K562 (cell line): ENCODE measurements at regions not wholly inside any gene's neighbourhood (a gene's known extent, or its start where the extent isn't known, plus 50 kb on each side); places are given as distances from the start of the nearest gene placed in this dataset.

Experiments used
- ATAC-seq: fragments of 200-7000 bp; cut with Tn5 transposase; 3 replicates; pipeline ENCODE4 v1.9.1; 2020; ENCODE audit warnings: moderate library complexity
- BruUV-seq: library from RNA; stranded (reverse); fragments of 400-500 nt; replicated peaks from 2 replicates; lab custom pipeline; 2021; lab: Mats Ljungman, UMichigan
- CTCF ChIA-PET: fragments of 300-600 bp; formaldehyde crosslinking; extraction: SDS; loops from one replicate; lab custom pipeline; 2021; ENCODE audit warnings: low intra/inter-chr PET ratio; lab: Yijun Ruan, JAX
- POLR2A ChIA-PET: fragments of 300-600, 350-650 bp; sonication (Branson Sonifier 250); formaldehyde crosslinking; extraction: SDS; loops from one replicate; lab custom pipeline; 2021; ENCODE audit warnings: antibody characterized with exemption, inconsistent platforms; lab: Yijun Ruan, JAX
- DNase-seq, 4 experiments: peaks; one replicate each; pipeline versions ENCODE4 v3.0.0 to v3.0.0-alpha.2; 2011 to 2018; ENCODE audit warnings: low spot score in 3 of 4, mixed read lengths in 3 of 4; ENCODE audit errors: extremely low read depth in 1 of 4
- FAIRE-seq: peaks from 2 replicates; lab custom pipeline; 2011; peaks lifted over from hg19 to GRCh38; lab: Jason Lieb, UNC
- H2AFZ ChIP-seq: 2 replicates; pipeline ENCODE4 v1.6.0; 2011; ENCODE audit warnings: low read depth, low read length, control low read depth, inconsistent platforms
- H3K27ac ChIP-seq: fragments of 200-600 bp; 3 replicates; pipeline ENCODE4 v1.8.0; 2011; ENCODE audit warnings: low read depth, mild to moderate bottlenecking, control low read depth, inconsistent platforms, low read length, moderate library complexity, mixed read lengths; ENCODE audit errors: extremely low read depth
- H3K27me3 ChIP-seq, 2 experiments: fragments of 300-600 bp in 1 of 2; 2 replicates in 1 of 2; 3 replicates in 1 of 2; pipeline versions ENCODE4 v1.6.0 to v1.8.0; 2011; ENCODE audit warnings: inconsistent platforms in 2 of 2, low read length in 2 of 2, mild to moderate bottlenecking in 1 of 2, mixed read lengths in 1 of 2, moderate library complexity in 1 of 2; ENCODE audit not compliant: control insufficient read depth in 2 of 2, insufficient read depth in 2 of 2
- H3K36me3 ChIP-seq: fragments of 300-600 bp; 3 replicates; pipeline ENCODE4 v1.8.0; 2011; ENCODE audit warnings: mild to moderate bottlenecking, low read length, inconsistent platforms; ENCODE audit not compliant: control insufficient read depth, insufficient read depth
- H3K4me1 ChIP-seq, 2 experiments: fragments of 200-600 bp in 1 of 2; replicated peaks in 1 of 2; 2 replicates in 1 of 2; 3 replicates in 1 of 2; pipeline versions ENCODE4 v1.5.1 to v1.8.0; 2011; ENCODE audit warnings: inconsistent platforms in 2 of 2, low read length in 2 of 2, mild to moderate bottlenecking in 1 of 2, mixed read lengths in 1 of 2, moderate library complexity in 1 of 2; ENCODE audit not compliant: control insufficient read depth in 2 of 2, insufficient read depth in 2 of 2
- H3K4me2 ChIP-seq: 2 replicates; pipeline ENCODE4 v1.6.1; 2011; ENCODE audit warnings: low read length, control low read depth, inconsistent platforms, mixed read lengths; ENCODE audit not compliant: insufficient read depth
- H3K4me3 ChIP-seq: fragments of 200-600 bp; sonication (generic), shearing (Covaris generic); 2 replicates; pipeline ENCODE4 v1.5.1; 2016; ENCODE audit warnings: control low read depth, inconsistent platforms
- H3K79me2 ChIP-seq: fragments of 200-600 bp; 3 replicates; pipeline ENCODE4 v1.8.0; 2011; ENCODE audit warnings: low read length, inconsistent platforms; ENCODE audit not compliant: control insufficient read depth, insufficient read depth
- H3K9ac ChIP-seq, 2 experiments: 2 replicates each; pipeline versions ENCODE4 v1.6.0 to v1.6.1; 2011; ENCODE audit warnings: low read depth in 2 of 2, low read length in 2 of 2, control low read depth in 1 of 2, inconsistent platforms in 1 of 2, mild to moderate bottlenecking in 1 of 2, mixed read lengths in 1 of 2; ENCODE audit not compliant: insufficient read depth in 1 of 2
- H3K9me1 ChIP-seq: one replicate; pipeline ENCODE4 v1.6.0; 2011; ENCODE audit warnings: inconsistent platforms, mild to moderate bottlenecking, low read length, moderate library complexity; ENCODE audit not compliant: control insufficient read depth, insufficient read depth
- H3K9me3 ChIP-seq: replicated peaks from 2 replicates; pipeline ENCODE4 v1.5.1; 2011; ENCODE audit warnings: low read depth, low read length, inconsistent platforms; ENCODE audit not compliant: control insufficient read depth, insufficient read depth
- H4K20me1 ChIP-seq: replicated peaks from 2 replicates; pipeline ENCODE4 v1.6.1; 2011; ENCODE audit warnings: low read length, inconsistent platforms, mixed read lengths; ENCODE audit not compliant: control insufficient read depth, insufficient read depth
- HDAC8 ChIP-seq: fragments of 450-650 bp; IDR thresholded peaks from 2 replicates; pipeline ENCODE4 v1.6.1; 2016; ENCODE audit warnings: mild to moderate bottlenecking, missing genetic modification characterization, moderate library complexity, missing compliant biosample characterization
- HMG20A ChIP-seq: fragments of 450-650 bp; formaldehyde crosslinking; conservative IDR thresholded peaks from 2 replicates; pipeline ENCODE4 v1.4.0; 2020; ENCODE audit warnings: mild to moderate bottlenecking, mixed read lengths
- HSF4 ChIP-seq: fragments of 250-450 bp; sonication (Bioruptor Pico); IDR thresholded peaks from 2 replicates; pipeline ENCODE4 v2.1.2; 2022; ENCODE audit warnings: mild to moderate bottlenecking, moderate library complexity, borderline replicate concordance
- NCOA1 ChIP-seq: fragments of 450-650 bp; IDR thresholded peaks from 2 replicates; pipeline ENCODE4 v1.6.1; 2016; ENCODE audit warnings: low read depth
- NFXL1 ChIP-seq: fragments of 450-650 bp; formaldehyde crosslinking; IDR thresholded peaks from 2 replicates; pipeline ENCODE4 v1.4.0; 2021; ENCODE audit warnings: mild to moderate bottlenecking
- NR4A1 ChIP-seq, 2 experiments: fragments of 250-450 bp in 1 of 2; fragments of 450-650 bp in 1 of 2; sonication (Bioruptor Pico) in 1 of 2; IDR thresholded peaks; 2 replicates each; pipeline versions ENCODE4 v1.4.0 to v1.6.1; 2016 to 2020; ENCODE audit warnings: mild to moderate bottlenecking in 2 of 2, missing compliant biosample characterization in 1 of 2, missing genetic modification characterization in 1 of 2, moderate library complexity in 1 of 2
- NRF1 ChIP-seq, 2 experiments: fragments of 450-650 bp; IDR thresholded peaks in 1 of 2; conservative IDR thresholded peaks in 1 of 2; 2 replicates each; pipeline ENCODE4 v1.6.1; 2014; ENCODE audit warnings: mild to moderate bottlenecking in 2 of 2
- RFX5 ChIP-seq: IDR thresholded peaks from 2 replicates; pipeline ENCODE4 v1.6.1; 2011; ENCODE audit warnings: low read depth, mild to moderate bottlenecking, improper control_type of control experiment, low read length
- SNRNP70 ChIP-seq: fragments of 200-400 bp; formaldehyde crosslinking; optimal IDR thresholded peaks from 2 replicates; pipeline ENCODE3; 2017; ENCODE audit warnings: low read depth, low read length
- TAF1 ChIP-seq: IDR thresholded peaks from 2 replicates; pipeline ENCODE4 v1.6.1; 2011; ENCODE audit warnings: mild to moderate bottlenecking, low read length, moderate library complexity; ENCODE audit not compliant: insufficient read depth, control insufficient read depth, severe bottlenecking; ENCODE audit errors: extremely low read depth
- TAF15 ChIP-seq: fragments of 200-400 bp; formaldehyde crosslinking; IDR thresholded peaks from 2 replicates; pipeline ENCODE4 v1.6.1; 2017; ENCODE audit warnings: mild to moderate bottlenecking, low read depth, low read length, moderate library complexity
- TEAD2 ChIP-seq: fragments of 450-650 bp; IDR thresholded peaks from 2 replicates; pipeline ENCODE4 v1.6.1; 2016; ENCODE audit warnings: missing genetic modification characterization, control low read depth, missing compliant biosample characterization
- WHSC1 ChIP-seq: IDR thresholded peaks from one replicate; pipeline ENCODE4 v1.6.1; 2012; ENCODE audit warnings: low read length, control low read depth, inconsistent platforms
- ZNF695 ChIP-seq: fragments of 450-650 bp; formaldehyde crosslinking; IDR thresholded peaks from 2 replicates; pipeline ENCODE4 v1.4.0; 2020; ENCODE audit warnings: mild to moderate bottlenecking, moderate library complexity
- WGBS: fragments of 100-300 bp; shearing (Covaris generic); methylation state at CpG from one replicate; pipeline ENCODE4 v1.1.6; 2016; ENCODE audit warnings: low coverage, mixed read lengths; ENCODE audit not compliant: insufficient coverage; ENCODE audit errors: missing lambda C conversion rate; 5-methylcytosine and 5-hydroxymethylcytosine counted together
- in situ Hi-C: fragments of 300-500 bp; cut with MboI; formaldehyde crosslinking; loops from 4 replicates; pipeline ENCODE4 v1.15.0; 2018; ENCODE audit warnings: inconsistent platforms, mixed read lengths
- intact Hi-C: fragments of 100-400 bp; cut with micrococcal nuclease; formaldehyde crosslinking; loops from 2 replicates; pipeline ENCODE4 v1.14.2; 2022
- TF ChIP-seq, protein P1 (sequence below): IDR thresholded peaks from 3 replicates; pipeline ENCODE4 v1.6.1; 2011; ENCODE audit warnings: borderline replicate concordance, mild to moderate bottlenecking, moderate library complexity; ENCODE audit not compliant: insufficient read length; ENCODE audit errors: extremely low read depth
- TF ChIP-seq, protein P2 (sequence below): fragments of 250-450 bp; sonication (Bioruptor Pico); IDR thresholded peaks from 2 replicates; pipeline ENCODE4 v1.5.0; 2021
- TF ChIP-seq, protein P3 (sequence below): fragments of 250-450 bp; sonication (Bioruptor Pico); IDR thresholded peaks from 2 replicates; pipeline ENCODE4 v1.9.0; 2021; ENCODE audit warnings: mild to moderate bottlenecking

DNA sequence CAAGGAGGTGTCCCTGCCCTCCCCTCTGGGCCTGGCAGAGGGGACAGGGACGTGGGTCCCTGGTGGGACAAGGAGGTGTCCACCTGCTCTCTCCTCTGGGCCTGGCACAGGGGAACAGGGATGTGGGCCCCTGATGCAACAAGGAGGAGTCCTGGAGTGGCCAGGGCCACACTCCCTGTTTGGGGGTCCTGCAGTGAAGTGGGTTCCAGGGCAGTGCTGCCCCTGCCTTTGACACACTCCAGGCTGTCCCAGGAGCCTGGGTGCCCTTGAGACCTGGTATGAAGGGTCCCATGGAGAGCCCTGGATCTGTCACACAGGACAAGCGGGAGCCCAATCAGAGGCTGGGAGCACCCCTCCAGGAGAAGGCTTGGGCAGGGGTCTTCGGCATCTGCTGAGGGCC, 75.8 kb upstream of the GPC1 start:
- no TSS peak for BruUV-seq
- H3K36me3 ChIP-seq = no peaks in the 10 kb centered on the region
- peaks cover 0 to 53% of the 10 kb centered on the region in 2 experiments; a peak in 3 of 5 replicates for H3K27me3 ChIP-seq
- ChIA-PET CTCF (no interaction called here), POLR2A (no interaction called here)
- no peak for ATAC-seq
- H2AFZ ChIP-seq = no peak overlapping the region
- FAIRE-seq = no peak
- 0% methylated on average over 3 of the region's 3 CpGs for WGBS
- no peaks in the 10 kb centered on the region for H3K79me2 ChIP-seq
- intact Hi-C loops (no loop called here), in situ Hi-C loops (no loop called here)
- no peak overlapping the region for H3K4me3 ChIP-seq
- no peaks in the 10 kb centered on the region for H4K20me1 ChIP-seq
- H3K9me1 ChIP-seq = no peaks in the 10 kb centered on the region
- no peak for TF ChIP-seq WHSC1
- no peak for TF ChIP-seq HDAC8 (tag)
- TF ChIP-seq, protein P1, sequence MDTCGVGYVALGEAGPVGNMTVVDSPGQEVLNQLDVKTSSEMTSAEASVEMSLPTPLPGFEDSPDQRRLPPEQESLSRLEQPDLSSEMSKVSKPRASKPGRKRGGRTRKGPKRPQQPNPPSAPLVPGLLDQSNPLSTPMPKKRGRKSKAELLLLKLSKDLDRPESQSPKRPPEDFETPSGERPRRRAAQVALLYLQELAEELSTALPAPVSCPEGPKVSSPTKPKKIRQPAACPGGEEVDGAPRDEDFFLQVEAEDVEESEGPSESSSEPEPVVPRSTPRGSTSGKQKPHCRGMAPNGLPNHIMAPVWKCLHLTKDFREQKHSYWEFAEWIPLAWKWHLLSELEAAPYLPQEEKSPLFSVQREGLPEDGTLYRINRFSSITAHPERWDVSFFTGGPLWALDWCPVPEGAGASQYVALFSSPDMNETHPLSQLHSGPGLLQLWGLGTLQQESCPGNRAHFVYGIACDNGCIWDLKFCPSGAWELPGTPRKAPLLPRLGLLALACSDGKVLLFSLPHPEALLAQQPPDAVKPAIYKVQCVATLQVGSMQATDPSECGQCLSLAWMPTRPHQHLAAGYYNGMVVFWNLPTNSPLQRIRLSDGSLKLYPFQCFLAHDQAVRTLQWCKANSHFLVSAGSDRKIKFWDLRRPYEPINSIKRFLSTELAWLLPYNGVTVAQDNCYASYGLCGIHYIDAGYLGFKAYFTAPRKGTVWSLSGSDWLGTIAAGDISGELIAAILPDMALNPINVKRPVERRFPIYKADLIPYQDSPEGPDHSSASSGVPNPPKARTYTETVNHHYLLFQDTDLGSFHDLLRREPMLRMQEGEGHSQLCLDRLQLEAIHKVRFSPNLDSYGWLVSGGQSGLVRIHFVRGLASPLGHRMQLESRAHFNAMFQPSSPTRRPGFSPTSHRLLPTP = no peak
- TF ChIP-seq RFX5 = no peak
- TF ChIP-seq TEAD2 (tag) = no peak
- TF ChIP-seq SNRNP70 = no peak
- no peak for TF ChIP-seq TAF15
- TF ChIP-seq, protein P2, sequence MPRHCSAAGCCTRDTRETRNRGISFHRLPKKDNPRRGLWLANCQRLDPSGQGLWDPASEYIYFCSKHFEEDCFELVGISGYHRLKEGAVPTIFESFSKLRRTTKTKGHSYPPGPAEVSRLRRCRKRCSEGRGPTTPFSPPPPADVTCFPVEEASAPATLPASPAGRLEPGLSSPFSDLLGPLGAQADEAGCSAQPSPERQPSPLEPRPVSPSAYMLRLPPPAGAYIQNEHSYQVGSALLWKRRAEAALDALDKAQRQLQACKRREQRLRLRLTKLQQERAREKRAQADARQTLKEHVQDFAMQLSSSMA (CRISPR knock-in tag) = no peak
- TF ChIP-seq NRF1 (conservative IDR thresholded peaks at IDR 0.05 in 1 of 2, IDR thresholded peaks at IDR 0.05 in 1 of 2) = no peak
- TF ChIP-seq ZNF695 (CRISPR knock-in tag) = no peak
- no peak for TF ChIP-seq TAF1
- no peak for TF ChIP-seq NFXL1 (CRISPR knock-in tag)
- no peak for TF ChIP-seq HMG20A (CRISPR knock-in tag)
- TF ChIP-seq NR4A1 (CRISPR knock-in tag; IDR thresholded peaks at IDR 0.05) = no peak
- TF ChIP-seq NR4A1 (tag; IDR thresholded peaks at IDR 0.05) = no peak
- no peak for TF ChIP-seq HSF4
- TF ChIP-seq, protein P3, sequence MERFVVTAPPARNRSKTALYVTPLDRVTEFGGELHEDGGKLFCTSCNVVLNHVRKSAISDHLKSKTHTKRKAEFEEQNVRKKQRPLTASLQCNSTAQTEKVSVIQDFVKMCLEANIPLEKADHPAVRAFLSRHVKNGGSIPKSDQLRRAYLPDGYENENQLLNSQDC (CRISPR knock-in tag) = no peak
- no peak for TF ChIP-seq NCOA1
- 0 out of 5 replicates have a peak, but pooled peaks cover 0 to 3% of the 10 kb centered on the region in 2 experiments for H3K4me1 ChIP-seq
- H3K9me3 ChIP-seq = no peaks in the 10 kb centered on the region
- no peak for DNase-seq
- no peak overlapping the region for H3K4me2 ChIP-seq
- no peak overlapping the region for H3K9ac ChIP-seq
- no peak overlapping the region for H3K27ac ChIP-seq
